HG02852 (cell line): ENCODE measurements at regions not wholly inside any gene's neighbourhood (a gene's known extent, or its start where the extent isn't known, plus 50 kb on each side); places are given as distances from the start of the nearest gene placed in this dataset.

Experiments
- ATAC-seq: cut with Tn5 transposase; IDR thresholded peaks from one replicate; pipeline ENCODE4 v1.9.1; 2021; ENCODE audit warnings: mild to moderate bottlenecking, moderate library complexity; ENCODE audit not compliant: unreplicated experiment

- ATAC-seq: no peak
These were observed 100.2 kb upstream of the CASZ1 start for GRCh38 chr1:10896673-10897072.

- ATAC-seq: no peak
These were observed 101.0 kb upstream of the CASZ1 start for GRCh38 chr1:10897321-10897980.

DNA sequence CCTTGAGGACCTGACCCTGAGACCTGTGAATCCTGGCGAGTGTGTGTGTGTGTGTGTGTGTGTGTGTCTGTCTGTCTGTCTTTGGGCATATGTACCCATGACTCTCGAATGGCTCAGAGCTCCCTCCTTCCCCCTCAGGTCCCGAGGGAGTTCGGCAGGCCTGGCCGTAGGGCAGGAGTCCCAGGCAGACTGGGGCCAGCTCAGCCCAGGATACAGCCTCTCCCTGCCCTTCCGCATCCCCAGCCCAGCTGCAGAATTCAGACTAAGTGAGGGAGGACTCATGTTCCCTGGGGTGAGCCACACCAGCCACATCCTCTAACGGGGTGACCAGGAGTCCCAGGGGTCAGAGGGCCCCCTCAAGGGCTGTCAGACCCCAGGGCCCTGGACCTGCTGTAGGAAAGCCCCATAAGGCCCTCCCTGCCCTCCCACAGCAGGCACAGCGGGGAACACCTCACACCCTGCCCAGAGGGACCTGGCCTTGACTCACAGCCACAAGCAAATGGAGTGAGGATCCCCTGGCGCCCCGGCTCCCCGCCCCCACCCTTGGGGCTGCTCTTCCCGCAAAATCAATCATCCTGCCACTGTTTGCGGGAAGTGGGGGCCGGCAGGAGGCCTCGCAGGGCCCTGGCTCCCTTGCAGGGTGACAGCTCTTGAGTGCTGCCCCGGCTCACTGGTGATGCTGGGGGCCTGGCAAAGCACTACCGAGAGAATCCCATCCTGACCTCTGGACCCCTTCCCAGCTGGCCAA is 101.7 kb upstream of the CASZ1 start:
- no peak for ATAC-seq

DNA sequence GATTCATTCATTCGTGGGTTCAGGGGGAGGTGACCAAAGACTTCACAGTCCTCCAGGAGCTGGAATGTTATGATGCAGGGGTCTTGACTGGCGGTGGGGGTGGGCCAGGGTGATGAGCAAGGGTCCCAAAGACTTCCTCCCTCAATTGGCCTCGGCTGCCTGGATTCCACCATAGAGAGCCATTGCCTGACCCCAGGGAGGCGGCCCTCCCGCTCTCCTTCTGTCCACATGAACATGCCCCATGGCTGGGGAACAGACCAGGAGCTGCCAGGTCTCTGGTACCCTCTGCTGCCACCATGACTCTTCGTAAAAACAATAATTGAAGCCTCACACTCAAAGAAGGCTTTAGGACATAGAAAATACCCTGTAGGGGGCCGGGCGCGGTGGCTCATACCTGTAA is 102.5 kb upstream of the CASZ1 start:
- no peak for ATAC-seq

DNA sequence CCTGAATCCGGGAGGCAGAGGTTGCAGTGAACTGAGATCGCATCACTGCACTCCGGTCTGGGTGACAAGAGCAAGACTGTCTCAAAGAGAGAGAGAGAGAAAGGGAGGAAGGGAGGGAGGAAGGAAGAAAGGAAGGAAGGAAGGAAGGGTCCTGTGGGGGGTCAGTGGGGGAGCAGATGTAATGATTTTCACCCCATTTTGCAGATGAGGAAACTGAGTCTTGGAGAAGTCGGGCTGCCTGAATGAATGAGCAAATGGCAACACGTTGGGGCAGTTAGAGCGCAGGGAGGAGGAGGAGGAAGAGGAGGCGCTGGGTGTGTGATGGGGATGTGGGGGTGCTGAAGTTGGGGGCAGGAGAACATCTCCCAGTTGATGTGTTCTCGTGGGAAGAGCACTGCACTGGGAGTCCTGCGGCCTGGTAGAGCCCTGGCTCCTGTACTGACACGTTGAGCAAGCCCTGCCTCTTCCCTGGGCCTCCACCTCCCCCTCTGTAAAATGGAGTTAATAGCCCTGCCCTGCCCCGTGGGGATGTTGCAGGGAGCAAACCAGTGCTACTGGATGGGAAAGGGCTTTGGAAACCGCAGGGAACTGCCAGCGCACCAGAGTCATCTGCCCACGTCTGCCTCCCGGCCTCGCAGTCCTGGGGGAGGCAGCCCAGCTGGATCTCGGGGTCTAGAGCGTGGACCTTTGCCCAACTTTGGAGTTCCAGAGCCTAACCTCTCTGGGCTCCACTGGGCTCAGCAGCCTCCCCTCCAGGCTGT is 103.2 kb upstream of the CASZ1 start:
- ATAC-seq: no peak

- no peak for ATAC-seq
These were observed 103.8 kb upstream of the CASZ1 start for GRCh38 chr1:10900251-10900651.

GRCh38 chr1:10900691-10901090 is 104.2 kb upstream of the CASZ1 start:
- ATAC-seq: no peak

DNA sequence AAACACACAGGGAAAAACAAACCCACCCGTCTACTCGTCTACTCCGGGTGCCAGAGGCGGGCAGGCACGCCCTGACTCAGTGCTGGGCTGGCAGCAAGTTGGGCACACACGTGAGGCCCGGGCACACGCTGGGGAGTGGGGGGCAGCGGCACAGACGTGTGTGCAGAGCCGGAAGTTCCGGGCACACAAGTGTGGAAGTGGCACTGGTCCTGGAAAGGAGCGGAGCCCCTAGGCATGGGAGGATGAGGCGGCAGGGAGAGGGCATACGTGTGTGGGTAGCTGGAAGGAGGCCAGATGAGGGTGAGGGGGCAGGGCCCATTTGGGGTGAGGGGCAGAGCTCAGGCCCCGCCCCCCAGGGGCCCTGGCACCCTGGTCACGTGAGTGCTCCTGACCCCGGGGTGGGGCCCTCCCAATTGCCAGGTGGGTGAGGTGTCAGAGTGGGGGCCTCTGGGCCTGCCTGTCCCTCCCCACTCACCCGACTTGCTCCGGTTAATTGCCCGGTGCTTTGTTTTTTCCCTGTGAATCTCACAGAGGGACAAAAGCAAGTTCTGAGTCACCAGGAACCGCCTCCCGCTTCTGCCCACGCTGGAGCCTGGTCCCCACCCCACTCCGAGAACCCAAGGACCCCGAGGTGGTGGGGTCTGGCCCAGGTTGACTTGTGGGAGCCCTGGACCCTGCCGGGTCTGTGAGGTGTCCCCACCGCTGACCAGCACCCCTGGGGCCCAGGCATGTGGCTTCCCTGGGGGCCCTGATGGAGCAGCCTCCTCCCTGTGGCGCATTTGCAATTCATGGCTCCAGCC is 104.8 kb upstream of the CASZ1 start:
- no peak for ATAC-seq

GRCh38 chr1:10901891-10902805 is 105.7 kb upstream of the CASZ1 start:
- no peak for ATAC-seq

DNA sequence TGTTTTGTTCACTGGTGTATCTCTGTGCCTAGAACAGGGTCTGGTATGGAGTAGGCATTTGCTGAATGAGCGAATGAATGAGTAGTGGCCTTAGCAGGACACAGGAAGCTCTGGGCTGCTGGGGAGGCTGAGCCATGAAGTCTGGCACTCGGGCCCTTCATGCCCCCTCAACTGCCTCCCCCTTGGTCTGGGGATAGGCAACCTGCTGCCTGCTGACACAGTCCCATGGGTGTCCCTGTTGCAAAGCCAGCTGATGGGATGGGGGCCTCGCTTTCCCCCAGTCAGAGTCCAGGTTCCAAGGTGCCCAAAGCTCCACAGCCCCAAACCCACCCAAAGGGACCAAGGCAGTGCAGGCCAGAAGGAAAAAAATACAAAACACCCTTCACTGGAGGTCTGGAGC is 107.0 kb upstream of the CASZ1 start:
- no peak for ATAC-seq

DNA sequence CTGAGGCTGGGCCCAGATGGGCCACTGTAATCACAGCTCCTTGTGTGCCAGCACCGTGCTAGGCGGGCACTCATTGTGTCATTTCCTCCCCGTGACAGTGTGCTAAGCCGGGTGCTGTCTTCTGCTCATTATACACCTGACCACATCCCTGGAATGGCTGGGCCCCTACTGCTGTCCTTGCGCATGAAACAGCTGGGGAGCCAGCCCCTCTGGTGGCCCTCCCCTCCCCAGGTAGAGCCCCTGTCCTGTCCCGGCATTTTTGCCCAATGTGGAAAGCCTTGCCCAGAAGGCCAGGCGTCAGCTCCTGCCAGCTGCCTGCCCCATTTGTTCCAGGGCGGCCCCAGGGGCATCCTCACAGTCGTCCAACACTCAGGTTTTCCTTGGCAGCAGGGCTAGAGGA is 107.4 kb upstream of the CASZ1 start:
- ATAC-seq: no peak

GRCh38 chr1:10904396-10905358 is 107.8 kb upstream of the TARDBP start:
- ATAC-seq: no peak

GRCh38 chr1:10905841-10906655 is 106.4 kb upstream of the TARDBP start:
- ATAC-seq: no peak

- ATAC-seq: no peak
These were observed 105.5 kb upstream of the TARDBP start for GRCh38 chr1:10906866-10907519.

GRCh38 chr1:10908266-10908665 is 104.2 kb upstream of the TARDBP start:
- no peak for ATAC-seq

DNA sequence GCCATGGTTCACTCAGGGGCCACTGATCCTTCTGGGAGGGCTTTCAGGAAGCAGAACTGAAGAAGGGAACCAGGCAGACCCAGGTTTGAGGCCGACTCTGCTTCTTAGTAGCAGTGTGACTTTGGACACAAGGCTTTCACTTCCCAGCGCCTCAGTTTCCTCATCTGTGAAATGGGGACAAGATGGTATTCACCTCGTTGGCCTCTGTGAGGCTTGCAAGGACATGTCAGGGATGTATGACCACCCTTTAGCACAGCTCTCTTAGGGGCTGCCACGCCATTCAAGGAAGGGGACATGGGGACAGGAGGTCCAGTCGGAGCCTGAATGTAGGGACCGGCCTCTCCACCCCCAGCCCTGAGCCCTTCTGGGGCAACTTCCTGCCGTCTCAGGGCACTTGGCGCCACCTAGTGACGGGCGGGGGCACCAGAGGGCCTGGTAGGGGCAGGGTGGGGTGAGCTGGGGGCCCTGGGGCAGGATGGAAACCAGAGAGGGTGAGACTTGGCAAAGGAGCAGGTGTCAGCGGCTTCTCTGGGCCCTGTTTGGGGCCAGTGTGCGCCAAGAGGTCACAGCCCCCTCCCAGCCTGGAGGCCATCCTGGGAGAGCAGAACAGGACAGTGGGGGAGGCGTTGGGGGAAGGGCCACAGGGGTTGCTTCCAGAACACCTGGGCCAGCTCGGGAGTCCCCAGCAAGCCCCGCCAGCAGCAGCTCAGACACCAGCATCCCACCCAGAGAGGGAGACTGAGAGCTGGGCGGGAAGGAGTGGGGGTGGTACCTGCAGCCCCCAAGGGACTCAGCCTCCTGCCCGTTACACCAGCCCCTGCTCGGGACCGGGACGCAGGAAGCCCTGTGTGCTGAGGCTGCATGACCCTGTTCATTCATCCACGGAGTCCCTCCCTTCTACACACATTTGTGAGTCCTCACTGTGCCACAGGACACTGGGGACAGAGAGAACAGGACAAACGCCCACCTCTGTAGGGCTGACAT is 102.5 kb upstream of the TARDBP start:
- ATAC-seq: no peak
